Large intestine (tissue), 3 donors: ENCODE measurements at regions not wholly inside any gene's neighbourhood (a gene's known extent, or its start where the extent isn't known, plus 50 kb on each side); places are given as distances from the start of the nearest gene placed in this dataset.

Source experiments
- DNase-seq, 2 donors: peaks; one replicate each; pipeline versions ENCODE4 v3.0.0 to v3.0.0-alpha.2; 2013
- H3K27ac ChIP-seq: one replicate; pipeline ENCODE4 v1.5.1; 2013; ENCODE audit warnings: low read length
- H3K27me3 ChIP-seq: 2 replicates; pipeline ENCODE4 v1.6.1; 2013; ENCODE audit warnings: low read length; ENCODE audit not compliant: control insufficient read depth, insufficient read depth
- H3K36me3 ChIP-seq: 2 replicates; pipeline ENCODE4 v1.6.1; 2013; ENCODE audit warnings: low read length; ENCODE audit not compliant: control insufficient read depth, insufficient read depth
- H3K4me1 ChIP-seq: one replicate; pipeline ENCODE4 v1.6.1; 2013; ENCODE audit warnings: low read length; ENCODE audit not compliant: control insufficient read depth, insufficient read depth
- H3K4me3 ChIP-seq: one replicate; pipeline ENCODE4 v1.5.1; 2013; ENCODE audit warnings: low read length
- H3K9me3 ChIP-seq: one replicate; pipeline ENCODE4 v1.6.1; 2013; ENCODE audit warnings: mild to moderate bottlenecking, low read depth, low read length, moderate library complexity; ENCODE audit not compliant: control insufficient read depth
- WGBS: methylation state at CpG from one replicate; pipeline ENCODE4 v1.1.5; 2013; ENCODE audit warnings: low lambda C conversion rate; ENCODE audit not compliant: insufficient coverage; 5-methylcytosine and 5-hydroxymethylcytosine counted together

DNA sequence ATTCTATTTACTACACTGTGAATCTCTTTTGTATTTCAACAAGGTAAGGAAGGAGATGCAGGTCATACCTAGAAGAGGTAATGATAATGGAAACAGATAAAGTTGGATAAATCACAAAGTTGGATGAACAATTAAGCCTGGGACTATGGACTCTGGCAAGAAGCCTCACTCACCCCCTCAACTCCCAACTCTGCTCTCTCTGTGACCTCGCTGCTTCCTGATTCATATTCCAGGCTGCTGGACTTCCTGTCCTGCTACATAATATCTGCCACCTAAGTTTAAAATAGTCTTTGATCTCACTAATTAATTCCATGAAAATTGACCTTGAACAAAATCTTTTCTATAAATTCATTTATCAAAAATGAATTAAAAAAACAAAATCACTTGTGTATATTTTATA lies 215.3 kb downstream of the CALCRL start:
- no peak overlapping the region for H3K27ac ChIP-seq
- no CpG with 5 or more reads among the region's 1 CpG for WGBS

DNA sequence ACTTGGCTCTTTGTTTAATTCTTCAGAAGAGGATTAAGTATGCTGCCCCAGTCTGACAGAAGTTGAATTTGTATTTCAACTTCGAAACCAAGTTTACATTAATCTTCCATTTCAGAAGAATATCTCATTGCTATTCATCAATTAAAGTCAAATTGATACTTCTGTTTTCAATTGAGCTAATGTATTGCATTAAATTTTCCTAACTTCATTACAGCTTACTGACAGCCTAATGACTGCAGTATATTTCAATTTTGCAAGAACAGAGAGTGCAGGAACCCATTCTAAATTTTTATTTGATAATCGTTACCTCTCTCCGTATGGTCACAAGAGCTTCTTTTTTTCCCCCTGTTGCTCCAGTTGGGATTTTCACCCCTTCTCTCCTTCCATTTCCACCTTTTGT lies 218.0 kb downstream of the CALCRL start:
- no peak overlapping the region for H3K4me3 ChIP-seq
- H3K36me3 ChIP-seq, result no peaks in the 10 kb centered on the region
- H3K27ac ChIP-seq, result no peak overlapping the region
- no peaks in the 10 kb centered on the region for H3K9me3 ChIP-seq
- H3K4me1 ChIP-seq, result no peaks in the 10 kb centered on the region
- no peaks in the 10 kb centered on the region for H3K27me3 ChIP-seq
- 100% methylated on average over 2 of the region's 3 CpGs for WGBS
- no peak for DNase-seq

More for the DNA sequence above, 215.3 kb downstream of the CALCRL start:
- H3K4me1 ChIP-seq, result no peaks in the 10 kb centered on the region
- DNase-seq, result no peak
- no peak overlapping the region for H3K4me3 ChIP-seq
- no peaks in the 10 kb centered on the region for H3K9me3 ChIP-seq
- no peaks in the 10 kb centered on the region for H3K27me3 ChIP-seq
- H3K36me3 ChIP-seq, result no peaks in the 10 kb centered on the region

DNA sequence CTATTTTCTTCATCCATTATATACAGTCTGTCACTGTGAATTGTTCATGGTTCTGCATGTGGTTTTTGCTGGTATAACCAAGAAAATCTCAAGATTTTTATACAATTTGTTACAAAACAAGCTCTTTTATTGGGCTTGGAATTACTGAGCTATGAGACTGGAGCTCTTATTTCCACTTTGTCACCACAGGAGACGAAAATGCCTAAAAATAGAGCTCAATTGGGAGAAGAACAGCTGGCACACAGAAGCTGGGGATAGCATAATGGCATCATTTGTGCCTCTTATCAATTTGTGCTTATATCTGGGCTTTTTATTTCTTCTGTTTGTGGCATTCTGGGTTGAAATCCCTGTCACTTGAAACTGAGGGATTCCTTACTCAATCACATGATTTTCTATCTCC lies 219.1 kb downstream of the CALCRL start:
- 83% methylated on average over 1 of the region's 1 CpG for WGBS
- no peaks in the 10 kb centered on the region for H3K4me1 ChIP-seq
- no peaks in the 10 kb centered on the region for H3K36me3 ChIP-seq
- H3K27me3 ChIP-seq, result no peaks in the 10 kb centered on the region
- no peak overlapping the region for H3K27ac ChIP-seq
- H3K4me3 ChIP-seq, result no peak overlapping the region
- no peaks in the 10 kb centered on the region for H3K9me3 ChIP-seq
- no peak for DNase-seq

DNA sequence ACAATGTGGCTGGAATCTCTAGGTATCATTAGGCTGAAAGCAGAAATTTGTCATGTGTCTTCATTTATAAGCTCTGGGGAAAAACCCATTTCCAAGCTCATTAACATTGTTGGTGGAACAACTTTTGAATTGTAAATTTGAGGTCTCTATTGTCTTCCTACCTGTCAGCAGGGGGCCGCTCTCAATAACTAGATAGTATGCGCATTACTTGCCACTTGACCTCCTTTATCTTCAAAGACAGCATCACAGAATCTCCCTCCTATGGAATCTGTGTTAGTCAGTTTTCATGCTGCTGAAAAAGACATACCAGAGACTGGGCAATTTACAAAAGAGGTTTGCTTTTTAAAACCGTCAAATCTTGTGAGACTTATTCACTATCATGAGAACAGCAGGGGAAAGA lies 223.1 kb downstream of the CALCRL start:
- no peaks in the 10 kb centered on the region for H3K27me3 ChIP-seq
- no peaks in the 10 kb centered on the region for H3K4me1 ChIP-seq
- no peak overlapping the region for H3K4me3 ChIP-seq
- no CpG with 5 or more reads among the region's 3 CpGs for WGBS
- no peak for DNase-seq
- H3K9me3 ChIP-seq, result no peaks in the 10 kb centered on the region
- H3K27ac ChIP-seq, result no peak overlapping the region
- no peaks in the 10 kb centered on the region for H3K36me3 ChIP-seq

DNA sequence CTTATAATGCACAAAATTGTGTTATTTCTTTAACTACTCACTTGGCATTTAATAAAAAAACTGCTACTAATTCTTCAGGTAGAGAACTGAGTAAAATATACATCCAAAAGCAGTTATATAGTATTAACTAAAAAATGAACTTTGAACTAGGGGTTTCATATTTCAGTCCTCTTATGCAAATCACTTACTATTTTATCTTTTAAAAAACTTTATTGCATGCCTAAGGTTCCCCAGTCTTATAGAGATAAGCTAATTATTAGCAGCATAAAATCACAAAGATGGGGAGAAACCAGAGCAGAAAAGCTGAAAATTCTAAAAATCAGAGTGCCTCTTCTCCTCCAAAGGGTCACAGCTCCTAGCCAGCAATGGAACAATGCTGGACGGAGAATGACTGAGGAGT lies 228.0 kb downstream of the CALCRL start:
- Histone ChIP-seq H3K27ac (no peak overlapping the region), H3K9me3 (no peaks in the 10 kb centered on the region), H3K4me3 (no peak overlapping the region), H3K36me3 (no peaks in the 10 kb centered on the region), H3K4me1 (no peaks in the 10 kb centered on the region), H3K27me3 (no peaks in the 10 kb centered on the region)
- DNase-seq, result peak in 1 of 2 donors; percentile 53
- no CpG with 5 or more reads among the region's 1 CpG for WGBS

DNA sequence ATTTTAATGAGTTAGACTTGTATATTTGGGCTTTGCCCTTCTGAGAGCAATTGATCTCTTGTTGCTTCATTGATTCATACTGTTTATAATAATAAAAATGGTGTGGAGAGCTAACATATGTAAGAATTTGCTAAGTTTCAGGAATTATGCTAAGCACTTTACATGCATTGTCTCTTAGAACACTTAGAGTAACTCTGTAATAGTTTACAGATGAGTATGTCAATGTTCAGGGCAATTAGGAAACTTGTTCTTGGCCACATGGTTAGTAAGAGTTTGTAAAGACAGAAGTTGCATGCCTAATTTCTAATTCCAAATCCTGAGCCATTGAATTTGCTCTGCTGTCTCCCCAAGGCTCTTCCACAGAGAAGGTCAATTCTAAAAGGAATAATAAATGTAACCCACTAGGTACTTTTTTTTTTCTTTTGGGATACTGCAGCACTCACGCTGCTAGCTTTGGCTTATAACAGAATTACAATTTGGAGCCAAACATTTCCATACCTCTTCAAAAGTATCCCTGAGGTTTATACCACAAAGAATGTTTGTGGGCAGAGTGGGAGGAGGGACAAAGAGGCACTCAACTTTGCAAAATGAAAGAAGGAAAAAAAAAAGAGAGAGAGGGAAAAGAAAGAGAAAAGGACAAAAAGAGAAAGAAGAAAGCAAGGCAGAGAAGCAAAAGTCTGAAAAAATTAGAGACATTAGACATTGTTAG lies 232.4 kb downstream of the CALCRL start:
- H3K27me3 ChIP-seq, result no peaks in the 10 kb centered on the region
- no peak overlapping the region for H3K27ac ChIP-seq
- no peak overlapping the region for H3K4me3 ChIP-seq
- WGBS, result no CpG with 5 or more reads among the region's 1 CpG
- DNase-seq, result no peak
- H3K9me3 ChIP-seq, result peaks cover 6% of the 10 kb centered on the region
- no peaks in the 10 kb centered on the region for H3K4me1 ChIP-seq
- no peaks in the 10 kb centered on the region for H3K36me3 ChIP-seq

DNA sequence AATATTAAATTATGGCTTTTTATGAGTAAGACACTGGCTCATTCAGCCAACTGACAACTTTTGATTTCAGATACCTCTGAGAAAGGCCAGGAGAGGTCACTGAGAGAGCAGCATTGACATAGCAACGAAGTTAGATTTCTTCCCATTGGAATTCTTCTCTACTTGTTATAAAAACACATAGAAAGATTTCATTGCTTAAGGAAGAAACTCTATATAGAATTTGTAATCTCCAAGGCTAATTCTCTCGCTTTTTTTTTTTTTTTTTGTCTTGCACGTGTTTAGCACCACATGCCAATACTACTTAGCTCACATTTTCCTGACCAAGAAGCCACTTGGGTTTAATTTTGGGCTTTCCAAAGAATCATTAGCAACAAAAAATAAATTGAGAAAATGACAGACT lies 233.7 kb downstream of the CALCRL start:
- no peaks in the 10 kb centered on the region for H3K36me3 ChIP-seq
- DNase-seq, result no peak
- no peak overlapping the region for H3K27ac ChIP-seq
- H3K4me1 ChIP-seq, result no peaks in the 10 kb centered on the region
- no peak overlapping the region for H3K4me3 ChIP-seq
- no peaks in the 10 kb centered on the region for H3K27me3 ChIP-seq
- H3K9me3 ChIP-seq, result peaks cover 6% of the 10 kb centered on the region
- WGBS, result 71% methylated on average over 1 of the region's 3 CpGs

DNA sequence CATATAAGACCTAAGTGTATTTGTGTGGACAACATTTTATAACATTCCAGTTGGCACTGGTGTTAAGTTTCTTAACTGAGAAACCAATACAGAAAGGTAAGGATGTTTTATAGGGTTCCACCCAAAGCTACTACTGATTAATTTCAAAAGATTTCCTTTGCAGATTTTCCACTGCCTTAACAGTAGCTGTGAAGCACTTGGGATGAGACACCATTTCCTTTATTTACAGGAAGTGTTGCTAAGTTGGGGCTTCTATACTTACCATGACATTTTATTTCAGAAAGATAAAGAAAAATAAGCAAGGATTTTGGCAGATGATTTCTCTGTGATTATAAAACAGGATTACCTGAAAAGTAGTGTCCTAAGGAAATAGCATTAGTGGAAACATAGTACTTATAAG lies 234.3 kb downstream of the CALCRL start:
- Histone ChIP-seq H3K27ac (no peak overlapping the region), H3K4me3 (no peak overlapping the region), H3K27me3 (no peaks in the 10 kb centered on the region), H3K4me1 (no peaks in the 10 kb centered on the region), H3K9me3 (peaks cover 6% of the 10 kb centered on the region), H3K36me3 (no peaks in the 10 kb centered on the region)
- DNase-seq, result no peak

DNA sequence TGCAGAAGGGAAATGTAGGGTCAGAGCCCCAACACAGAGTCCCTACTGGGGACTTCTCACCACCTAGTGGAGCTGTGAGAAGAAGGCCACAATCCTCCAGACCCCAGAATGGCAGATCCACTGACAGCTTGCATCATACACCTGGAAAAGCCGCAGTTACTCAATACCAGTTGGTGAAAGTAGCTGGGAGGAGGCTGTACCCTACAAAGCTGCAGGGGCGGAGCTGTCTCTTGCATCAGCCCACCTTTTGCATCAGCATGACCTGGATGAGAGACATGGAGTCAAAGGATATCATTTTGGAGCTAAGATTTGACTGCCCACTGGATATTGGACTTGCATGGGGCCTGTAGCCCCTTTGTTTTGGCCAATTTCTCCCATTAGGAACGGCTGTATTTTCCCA lies 237.3 kb downstream of the CALCRL start:
- Histone ChIP-seq H3K4me1 (no peaks in the 10 kb centered on the region), H3K27ac (no peak overlapping the region), H3K27me3 (no peaks in the 10 kb centered on the region), H3K36me3 (no peaks in the 10 kb centered on the region), H3K4me3 (no peak overlapping the region), H3K9me3 (peaks cover 6% of the 10 kb centered on the region)
- no CpG with 5 or more reads among the region's 3 CpGs for WGBS
- peak in 1 of 2 donors; percentile 7 for DNase-seq

DNA sequence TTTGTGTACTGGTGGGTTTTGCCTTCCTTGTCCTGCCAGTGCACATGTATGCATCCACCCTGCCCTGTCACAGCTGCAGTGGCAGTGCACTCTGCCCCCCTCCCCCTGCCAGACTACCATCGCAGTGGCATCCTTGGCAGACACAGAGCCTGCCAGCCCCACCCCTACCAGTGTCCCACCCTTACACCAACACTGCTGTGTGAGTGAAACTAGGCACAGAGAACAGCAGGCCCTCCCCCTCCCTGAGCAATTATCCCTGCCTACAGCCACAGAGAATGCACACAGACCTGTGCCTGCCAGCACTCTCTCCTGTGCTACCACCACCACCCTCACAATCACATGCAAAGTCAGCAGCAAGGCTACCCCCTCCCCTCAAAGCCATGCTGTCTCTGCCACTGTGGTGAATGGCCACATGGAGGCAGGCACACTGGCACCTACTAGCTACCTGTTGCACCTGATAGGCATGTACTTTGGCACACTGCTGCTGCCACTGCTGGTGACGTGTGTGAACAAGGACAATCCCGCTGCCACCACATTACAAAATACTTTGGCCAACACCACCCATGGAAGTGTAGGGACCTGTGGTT lies 239.8 kb downstream of the CALCRL start:
- no peaks in the 10 kb centered on the region for H3K36me3 ChIP-seq
- no peaks in the 10 kb centered on the region for H3K4me1 ChIP-seq
- no peak overlapping the region for H3K4me3 ChIP-seq
- peaks cover 6% of the 10 kb centered on the region for H3K9me3 ChIP-seq
- H3K27me3 ChIP-seq, result no peaks in the 10 kb centered on the region
- DNase-seq, result no peak
- WGBS, result no CpG with 5 or more reads among the region's 3 CpGs
- no peak overlapping the region for H3K27ac ChIP-seq

DNA sequence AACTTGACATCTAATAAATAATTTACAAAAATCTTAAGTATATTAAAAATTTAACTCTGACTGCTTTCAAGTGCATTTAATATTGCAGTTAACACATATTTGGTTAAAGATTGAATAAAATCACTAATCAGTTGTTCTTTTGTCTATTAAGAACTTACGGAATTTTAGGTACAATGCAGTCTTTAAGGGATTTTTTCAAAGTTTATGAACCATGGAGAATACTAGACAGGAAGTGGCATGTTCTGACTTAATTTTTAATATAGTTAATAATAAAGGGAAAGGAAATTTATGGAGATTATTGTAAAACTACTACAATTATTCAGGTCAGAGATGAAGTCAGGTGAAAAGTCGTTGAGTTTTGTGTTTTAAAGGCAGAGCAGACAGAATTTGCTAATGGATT lies 240.9 kb downstream of the CALCRL start:
- 90% methylated on average over 2 of the region's 2 CpGs for WGBS
- H3K27ac ChIP-seq, result no peak overlapping the region
- no peak overlapping the region for H3K4me3 ChIP-seq
- no peak for DNase-seq
- no peaks in the 10 kb centered on the region for H3K27me3 ChIP-seq
- no peaks in the 10 kb centered on the region for H3K36me3 ChIP-seq
- H3K4me1 ChIP-seq, result no peaks in the 10 kb centered on the region
- H3K9me3 ChIP-seq, result peaks cover under 1% of the 10 kb centered on the region
